Astrocyte of the cerebellum (primary cell): ENCODE measurements at regions not wholly inside any gene's neighbourhood (a gene's known extent, or its start where the extent isn't known, plus 50 kb on each side); places are given as distances from the start of the nearest gene placed in this dataset.
A peak's percentile ranks its signal among the peaks of the same experiment; 100 is the strongest.

Experiments used
- DNase-seq: peaks from one replicate; pipeline ENCODE4 v3.0.0-alpha.2; 2011; ENCODE audit warnings: low read depth
- H3K4me3 ChIP-seq: 2 replicates; pipeline ENCODE4 v1.5.1; 2011; ENCODE audit warnings: mild to moderate bottlenecking, low read depth, low read length, moderate library complexity
- in situ Hi-C: cut with HindIII; loops from 2 replicates; pipeline ENCODE4 v1.10.0; 2017; ENCODE audit warnings: low sequenced_read_pairs
- TF ChIP-seq, protein P1 (sequence below): IDR thresholded peaks from 2 replicates; pipeline ENCODE4 v1.5.1; 2012; ENCODE audit warnings: low read length, low read depth, moderate library complexity, mild to moderate bottlenecking; ENCODE audit errors: missing control alignments

DNA sequence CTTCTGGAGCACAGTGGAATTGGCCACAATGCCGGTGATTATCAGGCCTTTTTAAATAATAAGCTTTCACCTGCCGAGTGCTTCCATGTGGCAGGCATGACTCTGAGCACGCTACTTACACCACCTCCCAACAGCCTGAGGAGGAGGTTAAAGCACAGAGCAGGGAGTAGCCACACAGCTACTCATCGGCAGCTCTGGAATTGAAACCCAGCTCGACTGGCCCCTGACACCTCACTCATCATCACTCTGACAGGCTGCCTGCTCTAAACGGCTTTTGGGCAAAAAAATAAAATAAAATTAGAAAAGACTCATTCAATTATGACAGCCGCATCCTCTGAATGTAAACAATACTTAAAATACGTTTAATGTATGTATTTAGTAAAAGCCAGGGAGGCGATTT lies 326.4 kb upstream of the NOCT start:
- DNase-seq: no peak
- no peak overlapping the region for H3K4me3 ChIP-seq
- TF ChIP-seq, protein P1, sequence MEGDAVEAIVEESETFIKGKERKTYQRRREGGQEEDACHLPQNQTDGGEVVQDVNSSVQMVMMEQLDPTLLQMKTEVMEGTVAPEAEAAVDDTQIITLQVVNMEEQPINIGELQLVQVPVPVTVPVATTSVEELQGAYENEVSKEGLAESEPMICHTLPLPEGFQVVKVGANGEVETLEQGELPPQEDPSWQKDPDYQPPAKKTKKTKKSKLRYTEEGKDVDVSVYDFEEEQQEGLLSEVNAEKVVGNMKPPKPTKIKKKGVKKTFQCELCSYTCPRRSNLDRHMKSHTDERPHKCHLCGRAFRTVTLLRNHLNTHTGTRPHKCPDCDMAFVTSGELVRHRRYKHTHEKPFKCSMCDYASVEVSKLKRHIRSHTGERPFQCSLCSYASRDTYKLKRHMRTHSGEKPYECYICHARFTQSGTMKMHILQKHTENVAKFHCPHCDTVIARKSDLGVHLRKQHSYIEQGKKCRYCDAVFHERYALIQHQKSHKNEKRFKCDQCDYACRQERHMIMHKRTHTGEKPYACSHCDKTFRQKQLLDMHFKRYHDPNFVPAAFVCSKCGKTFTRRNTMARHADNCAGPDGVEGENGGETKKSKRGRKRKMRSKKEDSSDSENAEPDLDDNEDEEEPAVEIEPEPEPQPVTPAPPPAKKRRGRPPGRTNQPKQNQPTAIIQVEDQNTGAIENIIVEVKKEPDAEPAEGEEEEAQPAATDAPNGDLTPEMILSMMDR: no peak
- in situ Hi-C loops: loop anchor here (25.0 kb wide), 2 partner anchors 223 to 1152 kb away; partner anchors contain the start of gene PCDH18

DNA sequence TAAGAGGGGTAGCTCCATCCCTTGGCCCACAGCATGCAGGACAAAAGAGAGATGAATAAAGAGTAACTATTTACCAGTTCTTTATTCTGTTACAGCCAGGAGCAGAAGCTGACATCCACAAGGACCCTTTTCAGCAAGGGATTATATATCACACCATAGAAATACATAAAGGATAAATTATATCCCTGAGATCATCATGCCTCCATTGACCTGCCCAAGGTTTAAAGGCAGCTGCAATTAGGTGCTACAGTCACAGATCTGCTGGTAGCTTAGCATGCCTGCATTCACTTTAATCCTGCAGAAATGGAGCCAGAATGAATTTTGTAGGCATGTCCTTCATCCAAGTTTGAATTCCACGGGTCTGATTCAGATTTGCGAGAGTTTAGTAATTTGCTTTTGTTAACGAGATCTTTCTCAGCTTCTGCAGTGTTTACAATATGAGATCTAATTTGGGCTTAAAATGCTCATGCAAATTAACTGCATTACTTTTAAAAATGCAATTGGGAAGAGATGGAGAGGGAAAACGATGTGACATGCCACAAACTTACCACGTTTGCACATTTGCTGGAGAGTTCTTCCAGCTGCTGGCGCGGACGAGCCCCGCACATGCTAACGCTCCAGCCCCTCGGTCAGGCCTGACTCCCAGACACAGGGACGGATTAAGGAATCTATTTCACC lies 327.0 kb upstream of the NOCT start:
- no peak for DNase-seq
- no peak overlapping the region for H3K4me3 ChIP-seq
- in situ Hi-C loops: loop anchor here (25.0 kb wide), 2 partner anchors 224 to 1151 kb away; partner anchors contain the start of gene PCDH18
- TF ChIP-seq, protein P1: no peak

DNA sequence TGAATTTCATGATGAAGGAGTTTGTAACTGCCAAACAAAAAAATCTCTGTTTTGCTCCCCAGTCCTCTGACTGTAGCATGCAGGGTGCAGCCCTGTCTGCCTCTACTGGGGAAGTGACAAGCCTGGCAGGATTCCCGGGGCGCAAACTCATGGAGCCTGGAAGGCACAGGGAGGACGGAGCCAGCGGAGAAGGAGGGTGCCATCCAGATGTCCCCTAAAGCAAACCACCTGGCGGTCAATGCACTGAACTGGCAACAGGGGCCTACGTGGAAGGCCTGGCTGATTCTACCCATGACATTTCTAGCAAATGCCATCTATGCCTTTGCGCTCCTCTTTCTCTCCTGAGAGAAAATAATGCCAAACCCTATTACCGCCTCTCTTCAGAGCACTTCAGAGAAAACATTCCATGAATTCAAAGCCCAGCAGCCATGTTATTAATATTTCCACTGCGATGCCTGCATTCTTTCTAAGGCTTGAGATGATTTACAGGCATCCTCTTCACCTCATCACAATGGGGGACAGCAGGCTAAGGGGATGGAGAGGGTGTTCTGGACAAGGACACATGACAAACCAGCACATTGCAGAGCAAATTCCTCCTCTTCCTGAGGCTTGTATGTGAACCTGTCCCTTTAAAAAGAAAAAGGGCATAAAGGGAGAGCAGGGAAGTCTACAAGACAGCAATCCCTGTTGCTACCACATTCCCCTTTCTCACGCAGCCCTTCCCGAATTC lies 329.3 kb upstream of the NOCT start:
- in situ Hi-C loops: loop anchor here (25.0 kb wide), 2 partner anchors 226 to 1149 kb away; partner anchors contain the start of gene PCDH18
- TF ChIP-seq, protein P1: no peak
- no peak overlapping the region for H3K4me3 ChIP-seq
- no peak for DNase-seq

DNA sequence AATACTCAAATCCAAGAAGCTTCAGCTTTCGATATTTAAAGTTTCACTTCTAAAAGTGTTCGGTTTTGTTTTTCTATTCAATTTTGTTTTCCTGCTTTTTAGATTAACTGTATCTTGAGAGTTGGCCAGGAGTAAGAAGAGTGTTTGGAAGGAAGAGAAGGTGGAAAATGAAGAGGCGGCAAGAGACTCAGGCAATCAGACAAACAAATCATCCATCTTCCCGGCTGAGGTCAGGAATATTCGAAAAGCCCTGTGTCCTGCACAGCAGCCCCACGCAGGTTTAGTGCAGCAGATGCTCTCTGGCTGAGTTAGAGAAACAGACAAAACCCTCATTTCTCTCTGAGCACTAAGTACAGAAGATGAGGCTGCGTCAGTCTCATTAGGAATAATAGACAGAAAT lies 330.3 kb upstream of the NOCT start:
- TF ChIP-seq, protein P1: no peak
- in situ Hi-C loops: loop anchor here (25.0 kb wide), 2 partner anchors 227 to 1148 kb away; partner anchors contain the start of gene PCDH18
- no peak overlapping the region for H3K4me3 ChIP-seq
- DNase-seq: no peak

DNA sequence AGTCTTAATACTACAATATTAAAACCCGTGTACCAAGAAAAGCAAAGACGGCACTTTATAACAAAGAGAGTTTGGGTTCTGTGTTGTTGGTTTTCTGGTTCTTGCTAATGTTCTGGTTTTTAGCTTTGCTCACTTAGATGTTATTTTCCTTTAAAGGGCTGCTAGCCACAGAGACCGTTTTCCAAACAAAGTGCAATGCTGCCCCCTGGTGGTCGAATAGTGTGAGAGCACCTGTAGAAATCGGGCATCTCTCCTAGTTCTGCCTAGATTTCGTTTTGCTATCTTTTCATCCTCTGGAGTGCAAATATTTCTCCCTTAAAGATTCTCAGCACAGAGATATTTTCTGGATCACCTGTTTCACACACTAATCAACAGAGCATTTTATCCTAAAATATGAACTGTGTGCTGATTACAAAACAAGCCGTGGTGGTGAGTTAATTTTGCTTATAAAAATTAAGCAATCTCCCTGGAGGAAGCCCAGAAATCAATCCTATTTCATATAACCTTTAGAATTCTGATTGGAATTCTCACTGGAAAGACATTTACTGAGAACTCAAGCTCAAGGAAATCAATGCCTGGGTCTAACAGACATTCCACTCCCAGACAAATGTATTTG lies 334.5 kb upstream of the NOCT start:
- TF ChIP-seq, protein P1: peak; percentile 75
- in situ Hi-C loops: loop anchor here (25.0 kb wide), 2 partner anchors 231 to 1144 kb away; partner anchors contain the start of gene PCDH18
- no peak overlapping the region for H3K4me3 ChIP-seq
- DNase-seq: peak; percentile 74

DNA sequence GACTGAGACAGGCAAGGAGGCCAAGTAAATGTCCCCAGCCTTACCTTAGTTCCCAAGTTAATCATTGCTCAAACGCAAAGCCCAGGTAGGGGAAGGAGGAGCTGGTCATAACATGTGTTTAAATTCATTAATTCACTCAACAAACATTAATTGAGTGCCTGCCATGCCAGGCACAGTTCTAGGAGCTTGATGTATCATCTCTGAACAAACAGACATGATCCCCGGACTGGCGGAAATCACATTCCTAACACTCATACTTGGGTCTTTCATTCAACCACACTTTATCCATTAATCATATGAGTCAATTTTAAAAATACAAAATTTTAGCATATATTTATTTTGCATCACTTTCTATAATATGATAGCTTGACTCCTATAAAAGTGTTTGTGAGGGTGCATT lies 335.3 kb upstream of the NOCT start:
- TF ChIP-seq, protein P1: no peak
- H3K4me3 ChIP-seq: no peak overlapping the region
- in situ Hi-C loops: loop anchor here (25.0 kb wide), 2 partner anchors 232 to 1143 kb away; partner anchors contain the start of gene PCDH18
- no peak for DNase-seq
